DOHH2 (cell line): ENCODE measurements at regions not wholly inside any gene's neighbourhood (a gene's known extent, or its start where the extent isn't known, plus 50 kb on each side); places are given as distances from the start of the nearest gene placed in this dataset.

Experiments
- H3F3A ChIP-seq: fragments of 200-600 bp; sonication (generic), shearing (Covaris generic); 2 replicates; pipeline ENCODE4 v1.6.0; 2016; ENCODE audit warnings: antibody characterized with exemption, mild to moderate bottlenecking; ENCODE audit not compliant: control insufficient read depth, insufficient read depth
- H3K27ac ChIP-seq: fragments of 200-600 bp; sonication (generic); 2 replicates; pipeline ENCODE4 v1.5.1; 2014; ENCODE audit warnings: low read depth, mild to moderate bottlenecking, low read length, moderate library complexity
- H3K27me3 ChIP-seq: fragments of 200-600 bp; sonication (generic); 2 replicates; pipeline ENCODE4 v1.6.1; 2014; ENCODE audit warnings: mild to moderate bottlenecking, low read length, mixed read lengths; ENCODE audit not compliant: control insufficient read depth
- H3K36me3 ChIP-seq: fragments of 200-600 bp; sonication (generic); 2 replicates; pipeline ENCODE4 v1.6.1; 2014; ENCODE audit warnings: mild to moderate bottlenecking, low read length, moderate library complexity, mixed read lengths; ENCODE audit not compliant: control insufficient read depth
- H3K4me1 ChIP-seq: fragments of 200-600 bp; sonication (generic); 2 replicates; pipeline ENCODE4 v1.6.1; 2014; ENCODE audit warnings: mild to moderate bottlenecking, low read length, mixed read lengths; ENCODE audit not compliant: control insufficient read depth
- H3K4me2 ChIP-seq: fragments of 200-600 bp; sonication (generic); 2 replicates; pipeline ENCODE4 v1.6.0; 2014; ENCODE audit warnings: mild to moderate bottlenecking, low read length, moderate library complexity
- H3K4me3 ChIP-seq: fragments of 200-600 bp; sonication (generic); 2 replicates; pipeline ENCODE4 v1.5.1; 2014; ENCODE audit warnings: mild to moderate bottlenecking, low read length, mixed read lengths
- H3K79me2 ChIP-seq: fragments of 200-600 bp; sonication (generic); 2 replicates; pipeline ENCODE4 v1.6.1; 2014; ENCODE audit warnings: mild to moderate bottlenecking, low read length, mixed read lengths; ENCODE audit not compliant: control insufficient read depth
- H3K9me2 ChIP-seq: fragments of 200-600 bp; sonication (generic); replicated peaks from 2 replicates; pipeline ENCODE4 v1.6.1; 2014; ENCODE audit warnings: mild to moderate bottlenecking, low read length, mixed read lengths; ENCODE audit not compliant: control insufficient read depth
- H3K9me3 ChIP-seq: fragments of 200-600 bp; sonication (generic); 2 replicates; pipeline ENCODE4 v1.6.1; 2014; ENCODE audit warnings: antibody characterized with exemption, low read length, mixed read lengths; ENCODE audit not compliant: control insufficient read depth, insufficient read depth
- H4K20me1 ChIP-seq: fragments of 200-600 bp; sonication (generic); 2 replicates; pipeline ENCODE4 v1.6.0; 2014; ENCODE audit warnings: low read depth, mild to moderate bottlenecking, antibody characterized with exemption, low read length, moderate library complexity; ENCODE audit not compliant: control insufficient read depth, insufficient read depth
- EZH2phosphoT487 ChIP-seq: fragments of 200-600 bp; sonication (generic); IDR thresholded peaks from 2 replicates; pipeline ENCODE4 v1.6.1; 2017; ENCODE audit warnings: borderline replicate concordance, mild to moderate bottlenecking, antibody characterized with exemption, low read length, moderate library complexity, mixed read lengths
- TF ChIP-seq, protein P1 (sequence below): fragments of 200-600 bp; sonication (generic); IDR thresholded peaks from one replicate; pipeline ENCODE4 v1.5.1; 2014; ENCODE audit warnings: antibody characterized with exemption, mild to moderate bottlenecking, low read depth, low read length; ENCODE audit not compliant: poor library complexity, severe bottlenecking

DNA sequence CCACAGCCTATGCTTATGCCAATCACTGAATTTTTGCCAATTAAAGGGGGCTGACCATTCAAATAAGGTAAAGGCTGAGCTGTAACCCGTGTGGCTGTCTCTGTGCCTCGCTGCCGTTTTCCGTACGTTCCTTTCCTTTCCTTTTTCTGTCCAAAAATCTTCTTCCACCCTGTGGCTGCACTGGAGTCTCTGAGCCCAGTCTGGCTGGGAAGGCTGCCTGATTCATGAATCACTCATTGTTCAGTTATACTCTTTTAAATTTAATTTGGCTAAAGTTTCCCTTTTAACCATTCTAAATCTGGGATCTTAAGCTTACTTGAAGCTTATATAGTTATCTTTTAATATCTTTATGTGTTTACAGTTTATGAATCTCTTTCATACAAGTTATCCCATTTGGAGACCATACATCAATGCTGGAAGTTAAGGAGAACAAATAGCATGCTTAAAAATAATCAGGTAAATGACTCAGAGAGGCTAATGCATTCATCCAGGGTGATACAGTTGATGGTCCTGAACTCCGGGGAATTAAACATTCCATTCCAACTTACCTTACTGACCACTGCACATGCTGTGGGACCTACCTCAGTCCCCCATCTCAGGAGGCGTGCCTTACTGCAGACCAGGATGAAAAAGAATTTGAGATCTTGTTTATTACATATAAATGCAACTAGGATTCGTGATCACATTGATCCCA, 385.3 kb upstream of the ADARB2 start:
- Histone ChIP-seq H3K27ac (no peak overlapping the region), H3K4me1 (no peaks in the 10 kb centered on the region), H3K27me3 (no peaks in the 10 kb centered on the region), H3F3A (no peaks in the 10 kb centered on the region), H3K9me3 (no peaks in the 10 kb centered on the region), H3K9me2 (no peaks in the 10 kb centered on the region), H3K36me3 (no peaks in the 10 kb centered on the region), H4K20me1 (no peaks in the 10 kb centered on the region), H3K79me2 (no peaks in the 10 kb centered on the region), H3K4me3 (no peak overlapping the region), H3K4me2 (no peak overlapping the region)
- TF ChIP-seq, protein P1, sequence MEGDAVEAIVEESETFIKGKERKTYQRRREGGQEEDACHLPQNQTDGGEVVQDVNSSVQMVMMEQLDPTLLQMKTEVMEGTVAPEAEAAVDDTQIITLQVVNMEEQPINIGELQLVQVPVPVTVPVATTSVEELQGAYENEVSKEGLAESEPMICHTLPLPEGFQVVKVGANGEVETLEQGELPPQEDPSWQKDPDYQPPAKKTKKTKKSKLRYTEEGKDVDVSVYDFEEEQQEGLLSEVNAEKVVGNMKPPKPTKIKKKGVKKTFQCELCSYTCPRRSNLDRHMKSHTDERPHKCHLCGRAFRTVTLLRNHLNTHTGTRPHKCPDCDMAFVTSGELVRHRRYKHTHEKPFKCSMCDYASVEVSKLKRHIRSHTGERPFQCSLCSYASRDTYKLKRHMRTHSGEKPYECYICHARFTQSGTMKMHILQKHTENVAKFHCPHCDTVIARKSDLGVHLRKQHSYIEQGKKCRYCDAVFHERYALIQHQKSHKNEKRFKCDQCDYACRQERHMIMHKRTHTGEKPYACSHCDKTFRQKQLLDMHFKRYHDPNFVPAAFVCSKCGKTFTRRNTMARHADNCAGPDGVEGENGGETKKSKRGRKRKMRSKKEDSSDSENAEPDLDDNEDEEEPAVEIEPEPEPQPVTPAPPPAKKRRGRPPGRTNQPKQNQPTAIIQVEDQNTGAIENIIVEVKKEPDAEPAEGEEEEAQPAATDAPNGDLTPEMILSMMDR = no peak
- TF ChIP-seq EZH2phosphoT487 = no peak

DNA sequence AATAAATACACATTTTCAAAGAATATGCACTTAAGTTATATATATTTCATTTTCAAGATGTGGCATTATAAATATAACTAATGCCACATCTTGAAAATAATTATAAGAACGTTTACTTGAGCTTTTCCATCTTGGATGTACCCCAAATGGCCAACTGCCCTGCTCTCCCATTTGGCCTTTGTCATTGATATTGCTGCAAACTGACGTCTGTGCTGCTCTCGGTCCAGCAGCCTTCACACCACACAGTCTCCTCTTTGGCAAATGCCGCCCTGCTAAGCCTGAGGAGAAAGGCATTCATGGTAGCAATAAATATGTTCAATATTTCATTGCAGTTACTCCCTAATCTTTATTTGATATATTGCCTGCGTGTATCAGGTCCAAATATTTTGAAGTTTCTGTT, 384.6 kb upstream of the ADARB2 start:
- no peaks in the 10 kb centered on the region for H3K27me3 ChIP-seq
- no peaks in the 10 kb centered on the region for H4K20me1 ChIP-seq
- H3K4me1 ChIP-seq = no peaks in the 10 kb centered on the region
- H3K4me3 ChIP-seq = no peak overlapping the region
- no peaks in the 10 kb centered on the region for H3K36me3 ChIP-seq
- no peaks in the 10 kb centered on the region for H3K79me2 ChIP-seq
- TF ChIP-seq, protein P1 = no peak
- no peak for TF ChIP-seq EZH2phosphoT487
- H3K27ac ChIP-seq = no peak overlapping the region
- no peaks in the 10 kb centered on the region for H3K9me3 ChIP-seq
- H3F3A ChIP-seq = no peaks in the 10 kb centered on the region
- no peaks in the 10 kb centered on the region for H3K9me2 ChIP-seq
- H3K4me2 ChIP-seq = no peak overlapping the region

DNA sequence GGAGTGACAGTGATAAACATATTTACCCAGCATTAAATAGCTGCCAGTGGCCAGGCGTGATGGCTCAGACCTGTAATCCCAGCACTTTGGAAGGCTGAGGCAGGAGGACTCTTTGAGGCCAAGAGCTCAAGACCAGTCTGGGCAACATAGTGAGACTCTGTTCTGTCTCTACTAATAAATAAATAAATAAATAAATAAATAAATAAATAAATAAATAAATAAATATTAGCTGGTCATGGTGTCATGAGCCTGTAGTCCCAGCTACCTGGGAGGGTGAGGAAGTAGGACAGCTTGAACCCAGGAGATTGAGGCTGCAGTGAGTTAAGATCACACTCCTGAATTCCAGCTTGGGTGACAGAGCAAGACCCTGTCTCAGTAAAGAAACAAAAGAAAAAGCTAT, 384.0 kb upstream of the ADARB2 start:
- Histone ChIP-seq H3K4me3 (no peak overlapping the region), H3K79me2 (no peaks in the 10 kb centered on the region), H3K9me2 (no peaks in the 10 kb centered on the region), H3K27ac (no peak overlapping the region), H3F3A (no peaks in the 10 kb centered on the region), H3K27me3 (no peaks in the 10 kb centered on the region), H3K4me1 (no peaks in the 10 kb centered on the region), H3K4me2 (no peak overlapping the region), H3K9me3 (no peaks in the 10 kb centered on the region), H3K36me3 (no peaks in the 10 kb centered on the region), H4K20me1 (no peaks in the 10 kb centered on the region)
- TF ChIP-seq, protein P1 = no peak
- TF ChIP-seq EZH2phosphoT487 = no peak
